ENCODE measurements at regions not wholly inside any gene's neighbourhood (a gene's known extent, or its start where the extent isn't known, plus 50 kb on each side); places are given as distances from the start of the nearest gene placed in this dataset.

- no peaks in the 10 kb centered on the region for H3K4me1 ChIP-seq (ENCODE audit: control insufficient read depth in 2 of 2, insufficient read depth in 2 of 2, low read length in 2 of 2)
- peak overlapping the region in 1 of 2 donors; percentile 1 for H3K27ac ChIP-seq (ENCODE audit: low read depth in 2 of 2, low read length in 2 of 2)
- H3K36me3 ChIP-seq (ENCODE audit: control insufficient read depth in 2 of 2, insufficient read depth in 2 of 2, low read length in 2 of 2): no peaks in the 10 kb centered on the region
- no peaks in the 10 kb centered on the region for H3K9me3 ChIP-seq (ENCODE audit: control insufficient read depth in 2 of 2, low read length in 2 of 2)
- no peak overlapping the region for H3K9ac ChIP-seq (ENCODE audit: low read depth in 1 of 2, low read length in 2 of 2)
- no peaks in the 10 kb centered on the region for H3K27me3 ChIP-seq (ENCODE audit: control insufficient read depth in 2 of 2, insufficient read depth in 2 of 2, low read length in 2 of 2)
- H3K4me3 ChIP-seq (ENCODE audit: low read length in 2 of 2): no peak overlapping the region
Measured at GRCh38 chr1:112318263-112318662, 77.8 kb upstream of the CTTNBP2NL start.

GRCh38 chr1:112318698-112319370 lies 77.2 kb upstream of the CTTNBP2NL start:
- Histone ChIP-seq H3K27ac (ENCODE audit: low read depth in 2 of 2, low read length in 2 of 2) (no peak overlapping the region), H3K4me3 (ENCODE audit: low read length in 2 of 2) (no peak overlapping the region), H3K9me3 (ENCODE audit: control insufficient read depth in 2 of 2, low read length in 2 of 2) (no peaks in the 10 kb centered on the region), H3K27me3 (ENCODE audit: control insufficient read depth in 2 of 2, insufficient read depth in 2 of 2, low read length in 2 of 2) (no peaks in the 10 kb centered on the region), H3K9ac (ENCODE audit: low read depth in 1 of 2, low read length in 2 of 2) (no peak overlapping the region), H3K4me1 (ENCODE audit: control insufficient read depth in 2 of 2, insufficient read depth in 2 of 2, low read length in 2 of 2) (no peaks in the 10 kb centered on the region), H3K36me3 (ENCODE audit: control insufficient read depth in 2 of 2, insufficient read depth in 2 of 2, low read length in 2 of 2) (no peaks in the 10 kb centered on the region)

- Histone ChIP-seq H3K27me3 (ENCODE audit: control insufficient read depth in 2 of 2, insufficient read depth in 2 of 2, low read length in 2 of 2) (no peaks in the 10 kb centered on the region), H3K9me3 (ENCODE audit: control insufficient read depth in 2 of 2, low read length in 2 of 2) (no peaks in the 10 kb centered on the region), H3K4me1 (ENCODE audit: control insufficient read depth in 2 of 2, insufficient read depth in 2 of 2, low read length in 2 of 2) (no peaks in the 10 kb centered on the region), H3K27ac (ENCODE audit: low read depth in 2 of 2, low read length in 2 of 2) (no peak overlapping the region), H3K4me3 (ENCODE audit: low read length in 2 of 2) (no peak overlapping the region), H3K36me3 (ENCODE audit: control insufficient read depth in 2 of 2, insufficient read depth in 2 of 2, low read length in 2 of 2) (no peaks in the 10 kb centered on the region), H3K9ac (ENCODE audit: low read depth in 1 of 2, low read length in 2 of 2) (no peak overlapping the region)
Measured at GRCh38 chr1:112319371-112320040, 76.5 kb upstream of the CTTNBP2NL start.

- no peak overlapping the region for H3K27ac ChIP-seq (ENCODE audit: low read depth in 2 of 2, low read length in 2 of 2)
- no peak overlapping the region for H3K4me3 ChIP-seq (ENCODE audit: low read length in 2 of 2)
- peaks cover 0 to under 1% of the 10 kb centered on the region in 2 donors for H3K27me3 ChIP-seq (ENCODE audit: control insufficient read depth in 2 of 2, insufficient read depth in 2 of 2, low read length in 2 of 2)
- H3K9ac ChIP-seq (ENCODE audit: low read depth in 1 of 2, low read length in 2 of 2): no peak overlapping the region
- H3K4me1 ChIP-seq (ENCODE audit: control insufficient read depth in 2 of 2, insufficient read depth in 2 of 2, low read length in 2 of 2): no peaks in the 10 kb centered on the region
- H3K9me3 ChIP-seq (ENCODE audit: control insufficient read depth in 2 of 2, low read length in 2 of 2): no peaks in the 10 kb centered on the region
- no peaks in the 10 kb centered on the region for H3K36me3 ChIP-seq (ENCODE audit: control insufficient read depth in 2 of 2, insufficient read depth in 2 of 2, low read length in 2 of 2)
Measured at GRCh38 chr1:112320058-112320457, 76.0 kb upstream of the CTTNBP2NL start.

- no peak overlapping the region for H3K9ac ChIP-seq (ENCODE audit: low read depth in 1 of 2, low read length in 2 of 2)
- H3K27ac ChIP-seq (ENCODE audit: low read depth in 2 of 2, low read length in 2 of 2): no peak overlapping the region
Measured at GRCh38 chr1:112322018-112322417, 74.0 kb upstream of the CTTNBP2NL start.

GRCh38 chr1:112322983-112323678 lies 72.9 kb upstream of the CTTNBP2NL start:
- Histone ChIP-seq H3K27ac (ENCODE audit: low read depth in 2 of 2, low read length in 2 of 2) (no peak overlapping the region), H3K36me3 (ENCODE audit: control insufficient read depth in 2 of 2, insufficient read depth in 2 of 2, low read length in 2 of 2) (no peaks in the 10 kb centered on the region), H3K9me3 (ENCODE audit: control insufficient read depth in 2 of 2, low read length in 2 of 2) (no peaks in the 10 kb centered on the region)

More at GRCh38 chr1:112322018-112322417, 74.0 kb upstream of the CTTNBP2NL start:
- Histone ChIP-seq H3K4me1 (ENCODE audit: control insufficient read depth in 2 of 2, insufficient read depth in 2 of 2, low read length in 2 of 2) (no peaks in the 10 kb centered on the region), H3K27me3 (ENCODE audit: control insufficient read depth in 2 of 2, insufficient read depth in 2 of 2, low read length in 2 of 2) (peaks cover 0 to 2% of the 10 kb centered on the region in 2 donors), H3K9me3 (ENCODE audit: control insufficient read depth in 2 of 2, low read length in 2 of 2) (no peaks in the 10 kb centered on the region), H3K36me3 (ENCODE audit: control insufficient read depth in 2 of 2, insufficient read depth in 2 of 2, low read length in 2 of 2) (no peaks in the 10 kb centered on the region), H3K4me3 (ENCODE audit: low read length in 2 of 2) (no peak overlapping the region)

GRCh38 chr1:112325504-112325903 lies 70.5 kb upstream of the CTTNBP2NL start:
- Histone ChIP-seq H3K36me3 (ENCODE audit: control insufficient read depth in 2 of 2, insufficient read depth in 2 of 2, low read length in 2 of 2) (no peaks in the 10 kb centered on the region), H3K27ac (ENCODE audit: low read depth in 2 of 2, low read length in 2 of 2) (no peak overlapping the region), H3K9me3 (ENCODE audit: control insufficient read depth in 2 of 2, low read length in 2 of 2) (no peaks in the 10 kb centered on the region), H3K4me3 (ENCODE audit: low read length in 2 of 2) (no peak overlapping the region), H3K27me3 (ENCODE audit: control insufficient read depth in 2 of 2, insufficient read depth in 2 of 2, low read length in 2 of 2) (peaks cover 0 to 2% of the 10 kb centered on the region in 2 donors), H3K9ac (ENCODE audit: low read depth in 1 of 2, low read length in 2 of 2) (no peak overlapping the region), H3K4me1 (ENCODE audit: control insufficient read depth in 2 of 2, insufficient read depth in 2 of 2, low read length in 2 of 2) (no peaks in the 10 kb centered on the region)

More at GRCh38 chr1:112322983-112323678, 72.9 kb upstream of the CTTNBP2NL start:
- Histone ChIP-seq H3K4me1 (ENCODE audit: control insufficient read depth in 2 of 2, insufficient read depth in 2 of 2, low read length in 2 of 2) (no peaks in the 10 kb centered on the region), H3K4me3 (ENCODE audit: low read length in 2 of 2) (no peak overlapping the region), H3K9ac (ENCODE audit: low read depth in 1 of 2, low read length in 2 of 2) (no peak overlapping the region), H3K27me3 (ENCODE audit: control insufficient read depth in 2 of 2, insufficient read depth in 2 of 2, low read length in 2 of 2) (peaks cover 0 to 2% of the 10 kb centered on the region in 2 donors)

- Histone ChIP-seq H3K27me3 (ENCODE audit: control insufficient read depth in 2 of 2, insufficient read depth in 2 of 2, low read length in 2 of 2) (peaks cover 0 to 2% of the 10 kb centered on the region in 2 donors), H3K9me3 (ENCODE audit: control insufficient read depth in 2 of 2, low read length in 2 of 2) (no peaks in the 10 kb centered on the region), H3K9ac (ENCODE audit: low read depth in 1 of 2, low read length in 2 of 2) (no peak overlapping the region)
Measured at GRCh38 chr1:112328600-112328999, 67.4 kb upstream of the CTTNBP2NL start.

GRCh38 chr1:112332176-112333150 lies 63.6 kb upstream of the CTTNBP2NL start:
- Histone ChIP-seq H3K9ac (ENCODE audit: low read depth in 1 of 2, low read length in 2 of 2) (no peak overlapping the region), H3K9me3 (ENCODE audit: control insufficient read depth in 2 of 2, low read length in 2 of 2) (no peaks in the 10 kb centered on the region), H3K27ac (ENCODE audit: low read depth in 2 of 2, low read length in 2 of 2) (no peak overlapping the region), H3K27me3 (ENCODE audit: control insufficient read depth in 2 of 2, insufficient read depth in 2 of 2, low read length in 2 of 2) (no peaks in the 10 kb centered on the region), H3K36me3 (ENCODE audit: control insufficient read depth in 2 of 2, insufficient read depth in 2 of 2, low read length in 2 of 2) (no peaks in the 10 kb centered on the region), H3K4me3 (ENCODE audit: low read length in 2 of 2) (no peak overlapping the region), H3K4me1 (ENCODE audit: control insufficient read depth in 2 of 2, insufficient read depth in 2 of 2, low read length in 2 of 2) (no peaks in the 10 kb centered on the region)

More at GRCh38 chr1:112328600-112328999, 67.4 kb upstream of the CTTNBP2NL start:
- Histone ChIP-seq H3K36me3 (ENCODE audit: control insufficient read depth in 2 of 2, insufficient read depth in 2 of 2, low read length in 2 of 2) (no peaks in the 10 kb centered on the region), H3K4me1 (ENCODE audit: control insufficient read depth in 2 of 2, insufficient read depth in 2 of 2, low read length in 2 of 2) (no peaks in the 10 kb centered on the region), H3K4me3 (ENCODE audit: low read length in 2 of 2) (no peak overlapping the region), H3K27ac (ENCODE audit: low read depth in 2 of 2, low read length in 2 of 2) (no peak overlapping the region)
